Loucy (cell line): ENCODE measurements at regions not wholly inside any gene's neighbourhood (a gene's known extent, or its start where the extent isn't known, plus 50 kb on each side); places are given as distances from the start of the nearest gene placed in this dataset.

Experiments used
- CTCF ChIP-seq: fragments of 200-600 bp; sonication (generic); conservative IDR thresholded peaks from 2 replicates; pipeline ENCODE4 v1.5.1; 2014; ENCODE audit warnings: mild to moderate bottlenecking, antibody characterized with exemption, low read length
- EZH2phosphoT487 ChIP-seq: fragments of 200-600 bp; IDR thresholded peaks from 2 replicates; pipeline ENCODE4 v1.6.1; 2018; ENCODE audit warnings: antibody characterized with exemption, mild to moderate bottlenecking, moderate library complexity, borderline replicate concordance

- TF ChIP-seq CTCF (no peak), EZH2phosphoT487 (no peak)
Measured at GRCh38 chr14:84454114-84454513, 1075.8 kb upstream of the FLRT2 start.
